ENCODE measurements at regions not wholly inside any gene's neighbourhood (a gene's known extent, or its start where the extent isn't known, plus 50 kb on each side); places are given as distances from the start of the nearest gene placed in this dataset.

DNA sequence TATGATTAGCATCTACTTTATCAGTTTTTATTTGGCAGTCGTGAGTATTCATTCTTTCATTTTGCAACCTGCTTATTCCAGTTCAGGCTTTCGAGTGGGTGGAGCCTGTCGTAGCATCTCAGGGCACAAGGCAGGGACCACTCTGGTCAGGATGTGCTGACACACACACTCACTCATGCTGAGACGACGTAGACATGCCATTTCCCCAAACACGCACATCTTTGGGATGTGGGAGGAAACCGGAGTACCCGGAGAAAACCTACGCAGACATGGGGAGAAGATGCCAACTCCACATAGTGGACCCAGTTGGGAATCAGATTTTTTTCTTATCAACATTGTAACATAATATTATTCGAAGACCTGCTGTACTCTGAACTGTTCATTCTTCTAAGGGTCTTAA, 756.5 kb upstream of the RBFOX1 start:
- H3K36me3 Mint-ChIP-seq (ENCODE audit: low read depth) = no peaks in the 10 kb centered on the region

DNA sequence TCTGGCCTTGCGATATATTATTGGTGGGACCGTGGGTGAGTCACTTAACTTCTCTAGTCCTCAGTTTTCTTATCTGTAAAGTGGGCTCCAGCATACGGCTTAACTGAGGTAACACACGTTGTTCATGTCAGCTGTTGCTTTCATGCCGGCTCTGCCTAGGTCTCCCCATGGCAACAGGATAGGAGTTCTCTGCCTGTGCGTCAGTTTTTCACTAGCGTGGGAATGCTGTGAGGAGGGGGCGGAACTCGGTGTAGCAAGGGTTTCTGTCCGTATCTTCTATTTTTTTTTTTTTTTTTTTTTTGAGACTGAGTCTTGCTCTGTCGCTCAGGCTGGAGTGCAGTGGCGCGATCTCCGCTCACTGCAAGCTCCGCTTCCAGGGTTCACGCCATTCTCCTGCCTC, 758.5 kb upstream of the RBFOX1 start:
- DNase-seq (ENCODE audit: low spot score) = no peak
- H3K4me3 Mint-ChIP-seq (ENCODE audit: unreplicated experiment) = no peak overlapping the region
- peaks cover 23% of the 10 kb centered on the region for H3K9me3 Mint-ChIP-seq (ENCODE audit: low read depth)
- no peaks in the 10 kb centered on the region for H3K36me3 Mint-ChIP-seq (ENCODE audit: low read depth)
- no peaks in the 10 kb centered on the region for H3K27me3 Mint-ChIP-seq (ENCODE audit: low read depth)
- H3K4me1 Mint-ChIP-seq (ENCODE audit: low read depth) = no peaks in the 10 kb centered on the region
- H3K27ac Mint-ChIP-seq (ENCODE audit: unreplicated experiment) = no peak overlapping the region
- TF ChIP-seq, protein P1, sequence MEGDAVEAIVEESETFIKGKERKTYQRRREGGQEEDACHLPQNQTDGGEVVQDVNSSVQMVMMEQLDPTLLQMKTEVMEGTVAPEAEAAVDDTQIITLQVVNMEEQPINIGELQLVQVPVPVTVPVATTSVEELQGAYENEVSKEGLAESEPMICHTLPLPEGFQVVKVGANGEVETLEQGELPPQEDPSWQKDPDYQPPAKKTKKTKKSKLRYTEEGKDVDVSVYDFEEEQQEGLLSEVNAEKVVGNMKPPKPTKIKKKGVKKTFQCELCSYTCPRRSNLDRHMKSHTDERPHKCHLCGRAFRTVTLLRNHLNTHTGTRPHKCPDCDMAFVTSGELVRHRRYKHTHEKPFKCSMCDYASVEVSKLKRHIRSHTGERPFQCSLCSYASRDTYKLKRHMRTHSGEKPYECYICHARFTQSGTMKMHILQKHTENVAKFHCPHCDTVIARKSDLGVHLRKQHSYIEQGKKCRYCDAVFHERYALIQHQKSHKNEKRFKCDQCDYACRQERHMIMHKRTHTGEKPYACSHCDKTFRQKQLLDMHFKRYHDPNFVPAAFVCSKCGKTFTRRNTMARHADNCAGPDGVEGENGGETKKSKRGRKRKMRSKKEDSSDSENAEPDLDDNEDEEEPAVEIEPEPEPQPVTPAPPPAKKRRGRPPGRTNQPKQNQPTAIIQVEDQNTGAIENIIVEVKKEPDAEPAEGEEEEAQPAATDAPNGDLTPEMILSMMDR (IDR thresholded peaks at IDR 0.05) = no peak

More for the DNA sequence above, 756.5 kb upstream of the RBFOX1 start:
- H3K4me3 Mint-ChIP-seq (ENCODE audit: unreplicated experiment) = no peak overlapping the region
- H3K9me3 Mint-ChIP-seq (ENCODE audit: low read depth) = peaks cover 20% of the 10 kb centered on the region
- no peak for DNase-seq (ENCODE audit: low spot score)
- H3K27ac Mint-ChIP-seq (ENCODE audit: unreplicated experiment) = no peak overlapping the region
- H3K4me1 Mint-ChIP-seq (ENCODE audit: low read depth) = no peaks in the 10 kb centered on the region
- TF ChIP-seq, protein P1 (IDR thresholded peaks at IDR 0.05) = no peak
- H3K27me3 Mint-ChIP-seq (ENCODE audit: low read depth) = no peaks in the 10 kb centered on the region

DNA sequence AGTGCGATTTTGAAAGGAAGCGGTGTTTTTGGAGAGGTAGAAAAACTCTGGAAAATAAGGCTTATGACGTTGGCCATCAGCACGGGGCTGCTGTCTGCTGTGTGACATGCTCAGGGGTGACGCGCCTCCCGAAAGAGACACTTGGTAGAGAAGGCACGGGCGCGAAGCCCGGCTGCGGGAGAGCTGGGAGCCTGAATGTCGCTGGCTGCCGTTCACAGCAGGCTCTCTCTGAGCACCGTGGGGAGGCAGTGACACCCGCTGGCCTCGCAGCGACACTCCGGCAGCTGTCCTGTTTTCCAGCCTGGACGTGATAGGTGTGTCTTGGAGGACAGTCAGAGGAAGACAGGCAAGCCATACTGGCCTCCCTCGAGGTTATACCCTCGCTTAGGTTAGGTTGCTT, 759.1 kb upstream of the RBFOX1 start:
- TF ChIP-seq, protein P1 (IDR thresholded peaks at IDR 0.05) = no peak
- Mint-ChIP-seq H3K4me1 (ENCODE audit: low read depth) (no peaks in the 10 kb centered on the region), H3K27me3 (ENCODE audit: low read depth) (no peaks in the 10 kb centered on the region), H3K9me3 (ENCODE audit: low read depth) (peaks cover 23% of the 10 kb centered on the region), H3K36me3 (ENCODE audit: low read depth) (no peaks in the 10 kb centered on the region), H3K27ac (ENCODE audit: unreplicated experiment) (no peak overlapping the region), H3K4me3 (ENCODE audit: unreplicated experiment) (no peak overlapping the region)
- no peak for DNase-seq (ENCODE audit: low spot score)

DNA sequence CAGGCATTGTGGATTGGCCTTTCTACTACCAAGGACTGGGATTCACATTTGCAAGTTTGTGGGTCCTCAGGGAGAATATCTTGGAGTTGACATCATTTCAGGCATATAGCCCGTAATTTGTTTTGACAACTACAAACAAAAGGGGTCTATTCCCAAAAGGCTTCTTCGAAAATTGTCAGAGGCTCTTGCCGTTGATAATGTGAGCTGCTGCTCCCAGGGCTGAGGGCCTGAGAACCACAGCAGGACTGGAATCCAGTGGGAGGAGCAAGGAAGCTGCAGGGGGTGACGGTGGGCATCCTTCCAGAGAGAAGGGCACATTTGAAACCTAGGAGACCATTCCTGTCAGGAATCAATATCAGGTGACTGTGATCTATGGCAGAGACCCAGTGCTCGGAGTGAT, 761.6 kb upstream of the RBFOX1 start:
- H3K9me3 Mint-ChIP-seq (ENCODE audit: low read depth) = peaks cover 10% of the 10 kb centered on the region
- no peaks in the 10 kb centered on the region for H3K27me3 Mint-ChIP-seq (ENCODE audit: low read depth)
- H3K4me3 Mint-ChIP-seq (ENCODE audit: unreplicated experiment) = no peak overlapping the region
- no peak for DNase-seq (ENCODE audit: low spot score)
- TF ChIP-seq, protein P1 (IDR thresholded peaks at IDR 0.05) = no peak
- H3K27ac Mint-ChIP-seq (ENCODE audit: unreplicated experiment) = no peak overlapping the region
- H3K36me3 Mint-ChIP-seq (ENCODE audit: low read depth) = no peaks in the 10 kb centered on the region
- no peaks in the 10 kb centered on the region for H3K4me1 Mint-ChIP-seq (ENCODE audit: low read depth)

DNA sequence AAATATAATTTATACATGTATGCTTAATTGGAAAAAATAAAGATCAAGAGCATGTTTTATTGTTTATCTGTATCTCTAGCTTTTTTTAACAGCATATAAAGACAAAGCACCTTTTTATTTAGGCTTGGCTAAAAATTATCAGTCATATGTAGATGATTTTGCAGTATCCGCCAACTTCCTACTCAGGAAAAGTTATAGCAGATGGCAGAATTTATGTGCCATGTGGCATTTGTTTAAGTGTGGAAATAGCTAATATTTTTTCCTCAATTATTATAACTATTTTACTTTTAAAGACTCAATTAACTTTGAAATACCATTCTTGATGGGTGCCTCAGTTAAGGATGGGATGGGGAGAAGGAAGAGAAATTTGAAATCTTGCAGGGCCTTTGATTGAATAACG, 762.1 kb upstream of the RBFOX1 start:
- no peaks in the 10 kb centered on the region for H3K4me1 Mint-ChIP-seq (ENCODE audit: low read depth)

More for the DNA sequence above, 762.1 kb upstream of the RBFOX1 start:
- Mint-ChIP-seq H3K27ac (ENCODE audit: unreplicated experiment) (no peak overlapping the region), H3K36me3 (ENCODE audit: low read depth) (no peaks in the 10 kb centered on the region), H3K9me3 (ENCODE audit: low read depth) (peaks cover 14% of the 10 kb centered on the region), H3K27me3 (ENCODE audit: low read depth) (no peaks in the 10 kb centered on the region), H3K4me3 (ENCODE audit: unreplicated experiment) (no peak overlapping the region)
- TF ChIP-seq, protein P1 (IDR thresholded peaks at IDR 0.05) = no peak
- DNase-seq (ENCODE audit: low spot score) = no peak

Measured in chondrocyte (in vitro differentiated cells).